Body of pancreas (tissue), 4 donors: ENCODE measurements at regions not wholly inside any gene's neighbourhood (a gene's known extent, or its start where the extent isn't known, plus 50 kb on each side); places are given as distances from the start of the nearest gene placed in this dataset.
A peak's percentile ranks its signal among the peaks of the same experiment; 100 is the strongest.

Source experiments
- ATAC-seq: fragments of 150-250 bp; one replicate; pipeline ENCODE4 v1.9.1; 2016
- DNase-seq, 4 donors: peaks; one replicate each; pipeline ENCODE4 v3.0.0-alpha.2; 2019
- H3K27ac ChIP-seq, 4 donors: fragments of 200-600 bp; sonication (generic); 1 replicate in 3 of 4; 2 replicates in 1 of 4; pipeline versions ENCODE4 v1.5.1 to v1.6.1; 2016 to 2019; ENCODE audit warnings: mild to moderate bottlenecking in 1 of 4, mixed read lengths in 1 of 4, moderate library complexity in 1 of 4
- H3K27me3 ChIP-seq, 2 donors: fragments of 200-600 bp; sonication (generic); one replicate each; pipeline ENCODE4 v1.6.0; 2016; ENCODE audit warnings: mild to moderate bottlenecking in 1 of 2
- H3K36me3 ChIP-seq, 2 donors: fragments of 200-600 bp; sonication (generic); replicated peaks in 1 of 2; 2 replicates each; pipeline ENCODE4 v1.5.1; 2016; ENCODE audit warnings: low read depth in 2 of 2; ENCODE audit not compliant: insufficient read depth in 1 of 2
- H3K4me1 ChIP-seq: fragments of 200-600 bp; sonication (generic); one replicate; pipeline ENCODE4 v1.6.0; 2016
- H3K4me3 ChIP-seq, 2 donors: fragments of 200-600 bp; sonication (generic); 1 replicate in 1 of 2; 2 replicates in 1 of 2; pipeline ENCODE4 v1.5.1; 2016 to 2019
- H3K9me3 ChIP-seq, 3 donors: fragments of 200-600 bp; sonication (generic); 1 replicate in 2 of 3; 2 replicates in 1 of 3; pipeline ENCODE4 v1.5.1; 2016
- POLR2A ChIP-seq, 3 donors: fragments of 450-650 bp; IDR thresholded peaks; one replicate each; pipeline ENCODE4 v1.6.1; 2016; ENCODE audit warnings: antibody characterized with exemption in 3 of 3, mild to moderate bottlenecking in 2 of 3
- WGBS, 2 donors: methylation state at CpG; one replicate each; pipeline ENCODE4 v1.1.5; 2017; 5-methylcytosine and 5-hydroxymethylcytosine counted together
- intact Hi-C: fragments of 100-400 bp; cut with DNase I; formaldehyde crosslinking; loops from one replicate; pipeline ENCODE4 v1.15.1; 2023
- TF ChIP-seq, protein P1 (sequence below), 7 experiments: fragments of 450-650 bp in 4 of 7; fragments of 200-600 bp in 3 of 7; sonication (generic) in 3 of 7; IDR thresholded peaks; one replicate each; pipeline ENCODE4 v1.5.1; 2016 to 2019; ENCODE audit warnings: antibody characterized with exemption in 7 of 7

DNA sequence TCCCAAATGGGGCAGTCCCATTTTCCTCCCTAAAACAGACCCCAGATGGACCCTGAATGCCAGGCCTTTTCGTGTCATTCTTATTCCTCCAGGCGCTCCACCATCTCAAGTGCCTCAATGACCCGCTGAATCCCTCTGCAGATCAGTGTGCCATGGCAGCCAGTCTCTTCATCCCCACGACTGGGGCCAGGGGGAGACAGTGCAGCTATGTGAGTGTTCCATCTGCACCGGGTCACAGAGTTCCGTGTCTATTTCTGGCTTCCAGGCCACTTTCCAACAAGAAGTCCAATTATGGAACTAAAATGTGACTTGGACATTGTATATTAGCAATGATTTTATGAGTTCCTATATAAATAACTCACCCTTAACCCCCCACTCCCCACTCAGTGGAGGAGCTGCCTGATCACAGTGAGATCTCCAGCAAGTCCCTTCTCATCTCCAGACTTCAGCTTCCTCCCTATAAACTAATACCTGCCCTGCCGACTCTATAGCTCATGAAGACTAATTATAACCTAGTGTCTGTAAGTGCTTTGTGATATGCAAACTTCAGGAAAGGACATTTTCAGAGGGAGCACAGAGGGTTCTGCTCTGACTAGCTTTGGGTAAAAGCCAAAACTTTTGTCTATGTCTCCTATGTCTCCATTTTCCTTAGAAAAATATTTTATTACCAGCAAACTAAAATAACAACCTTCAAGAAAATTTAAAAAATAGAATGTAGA is 56.3 kb upstream of the NFASC start:
- no peak overlapping the region for H3K27ac ChIP-seq
- TF ChIP-seq, protein P1, sequence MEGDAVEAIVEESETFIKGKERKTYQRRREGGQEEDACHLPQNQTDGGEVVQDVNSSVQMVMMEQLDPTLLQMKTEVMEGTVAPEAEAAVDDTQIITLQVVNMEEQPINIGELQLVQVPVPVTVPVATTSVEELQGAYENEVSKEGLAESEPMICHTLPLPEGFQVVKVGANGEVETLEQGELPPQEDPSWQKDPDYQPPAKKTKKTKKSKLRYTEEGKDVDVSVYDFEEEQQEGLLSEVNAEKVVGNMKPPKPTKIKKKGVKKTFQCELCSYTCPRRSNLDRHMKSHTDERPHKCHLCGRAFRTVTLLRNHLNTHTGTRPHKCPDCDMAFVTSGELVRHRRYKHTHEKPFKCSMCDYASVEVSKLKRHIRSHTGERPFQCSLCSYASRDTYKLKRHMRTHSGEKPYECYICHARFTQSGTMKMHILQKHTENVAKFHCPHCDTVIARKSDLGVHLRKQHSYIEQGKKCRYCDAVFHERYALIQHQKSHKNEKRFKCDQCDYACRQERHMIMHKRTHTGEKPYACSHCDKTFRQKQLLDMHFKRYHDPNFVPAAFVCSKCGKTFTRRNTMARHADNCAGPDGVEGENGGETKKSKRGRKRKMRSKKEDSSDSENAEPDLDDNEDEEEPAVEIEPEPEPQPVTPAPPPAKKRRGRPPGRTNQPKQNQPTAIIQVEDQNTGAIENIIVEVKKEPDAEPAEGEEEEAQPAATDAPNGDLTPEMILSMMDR (IDR thresholded peaks at IDR 0.05) = no peak
- no peak for TF ChIP-seq POLR2A (IDR thresholded peaks at IDR 0.05)
- H3K4me1 ChIP-seq = no peaks in the 10 kb centered on the region
- no peak overlapping the region for H3K4me3 ChIP-seq
- no peaks in the 10 kb centered on the region for H3K36me3 ChIP-seq
- WGBS, 2 donors = 48 to 54% methylated on average over 7 of the region's 7 CpGs
- H3K9me3 ChIP-seq = no peaks in the 10 kb centered on the region
- peaks cover 0 to 3% of the 10 kb centered on the region in 2 donors for H3K27me3 ChIP-seq
- ATAC-seq = no peak
- DNase-seq = no peak
- intact Hi-C loops = no loop called here

- Histone ChIP-seq H3K4me3 (no peak overlapping the region), H3K4me1 (no peaks in the 10 kb centered on the region), H3K27ac (no peak overlapping the region), H3K27me3 (peaks cover 0 to 3% of the 10 kb centered on the region in 2 donors), H3K9me3 (no peaks in the 10 kb centered on the region), H3K36me3 (no peaks in the 10 kb centered on the region)
- intact Hi-C loops = no loop called here
- ATAC-seq = no peak
- WGBS, 2 donors = 73 to 89% methylated on average over 5 of the region's 5 CpGs
- TF ChIP-seq POLR2A (IDR thresholded peaks at IDR 0.05) = no peak
- TF ChIP-seq, protein P1 (IDR thresholded peaks at IDR 0.05) = no peak
- DNase-seq = no peak
Observed at GRCh38 chr1:204817341-204817740, 53.3 kb upstream of the NFASC start.

GRCh38 chr1:204818998-204819397 is 51.7 kb upstream of the NFASC start:
- ATAC-seq (no peak), DNase-seq (peak in 1 of 4 donors; percentile 23)
- H3K4me1 ChIP-seq = no peaks in the 10 kb centered on the region
- H3K36me3 ChIP-seq = no peaks in the 10 kb centered on the region
- WGBS, 2 donors = 39% methylated on average over 3 of the region's 3 CpGs
- intact Hi-C loops = no loop called here
- no peak overlapping the region for H3K4me3 ChIP-seq
- peaks cover 0 to 3% of the 10 kb centered on the region in 2 donors for H3K27me3 ChIP-seq
- no peaks in the 10 kb centered on the region for H3K9me3 ChIP-seq
- H3K27ac ChIP-seq = no peak overlapping the region
- TF ChIP-seq, protein P1 (IDR thresholded peaks at IDR 0.05) = no peak
- no peak for TF ChIP-seq POLR2A (IDR thresholded peaks at IDR 0.05)

DNA sequence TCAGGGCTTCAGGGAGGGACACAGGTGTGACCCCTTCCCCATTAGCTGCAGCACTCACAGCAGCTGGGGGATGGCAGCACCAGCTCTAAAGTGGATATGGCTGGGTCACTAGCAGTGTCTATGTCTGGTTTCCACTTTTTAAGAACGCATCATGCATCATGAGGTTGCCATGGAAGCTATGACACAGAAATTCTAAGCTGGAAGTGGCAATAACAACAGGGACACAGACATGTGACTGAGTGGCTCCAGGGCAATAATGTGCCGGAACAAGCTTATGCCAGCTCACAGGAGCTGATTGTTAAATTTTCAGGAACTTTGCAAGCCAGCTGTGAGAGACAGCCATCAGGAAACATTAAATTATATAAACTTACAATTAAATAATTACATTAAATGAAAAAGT is 51.2 kb upstream of the NFASC start:
- DNase-seq (no peak), ATAC-seq (no peak)
- intact Hi-C loops = no loop called here
- Histone ChIP-seq H3K27ac (no peak overlapping the region), H3K4me3 (no peak overlapping the region), H3K9me3 (no peaks in the 10 kb centered on the region), H3K36me3 (no peaks in the 10 kb centered on the region), H3K4me1 (no peaks in the 10 kb centered on the region), H3K27me3 (peaks cover 0 to 3% of the 10 kb centered on the region in 2 donors)
- TF ChIP-seq POLR2A (IDR thresholded peaks at IDR 0.05) = no peak
- TF ChIP-seq, protein P1 (IDR thresholded peaks at IDR 0.05) = no peak
- 77 to 100% methylated on average over 2 of the region's 2 CpGs for WGBS, 2 donors
